H1 (cell line): ENCODE measurements at regions not wholly inside any gene's neighbourhood (a gene's known extent, or its start where the extent isn't known, plus 50 kb on each side); places are given as distances from the start of the nearest gene placed in this dataset.

ENCODE experiments used
- CTCF ChIA-PET: fragments of 300-600 bp; sonication (Branson Sonifier 250); formaldehyde crosslinking; loops from one replicate; lab custom pipeline; 2021; ENCODE audit not compliant: partially characterized antibody; lab: Charles Lee
- POLR2A ChIA-PET: fragments of 300-600 bp; sonication (Branson Sonifier 250); formaldehyde crosslinking; loops from one replicate; lab custom pipeline; 2021; ENCODE audit warnings: inconsistent platforms; ENCODE audit not compliant: partially characterized antibody; lab: Charles Lee
- DNase-seq, 2 experiments: peaks; one replicate each; pipeline versions ENCODE4 v3.0.0 to v3.0.0-alpha.2; 2010 to 2022; ENCODE audit warnings: low spot score in 2 of 2, low read depth in 1 of 2, mixed read lengths in 1 of 2
- FAIRE-seq: peaks from 2 replicates; lab custom pipeline; 2011; peaks lifted over from hg19 to GRCh38; lab: Jason Lieb, UNC
- H2AFZ ChIP-seq: 2 replicates; pipeline ENCODE4 v1.8.1; 2012; ENCODE audit warnings: low read length, inconsistent platforms
- H2AK5ac ChIP-seq: 2 replicates; pipeline ENCODE4 v1.6.1; 2013; ENCODE audit warnings: low read depth, low read length
- H2BK120ac ChIP-seq: replicated peaks from 2 replicates; pipeline ENCODE3; 2013; ENCODE audit warnings: low read depth, low read length, inconsistent platforms
- H2BK12ac ChIP-seq: 2 replicates; pipeline ENCODE4 v1.6.1; 2013; ENCODE audit warnings: low read depth, low read length
- H2BK15ac ChIP-seq: 2 replicates; pipeline ENCODE4 v1.6.1; 2013; ENCODE audit warnings: low read length
- H2BK20ac ChIP-seq: 2 replicates; pipeline ENCODE4 v1.6.1; 2013; ENCODE audit warnings: low read length
- H2BK5ac ChIP-seq: 2 replicates; pipeline ENCODE4 v1.6.1; 2013; ENCODE audit warnings: low read depth, low read length
- H3K14ac ChIP-seq: 2 replicates; pipeline ENCODE4 v1.6.1; 2013; ENCODE audit warnings: inconsistent platforms; ENCODE audit not compliant: insufficient read length
- H3K18ac ChIP-seq: 2 replicates; pipeline ENCODE4 v1.6.1; 2013; ENCODE audit warnings: low read length; ENCODE audit errors: extremely low read depth
- H3K23ac ChIP-seq: 2 replicates; pipeline ENCODE4 v1.6.1; 2013; ENCODE audit warnings: inconsistent platforms; ENCODE audit not compliant: insufficient read length
- H3K23me2 ChIP-seq: 2 replicates; pipeline ENCODE4 v1.6.1; 2013; ENCODE audit warnings: low read depth, low read length
- H3K27ac ChIP-seq: 2 replicates; pipeline ENCODE4 v1.6.1; 2011; ENCODE audit warnings: low read depth, low read length, inconsistent platforms
- H3K27me3 ChIP-seq, 4 experiments: replicated peaks in 1 of 4; 1 replicate in 1 of 4; 2 replicates in 3 of 4; pipeline versions ENCODE4 v1.6.1 to v1.8.1; 2011 to 2013; ENCODE audit warnings: low read length in 3 of 4, mild to moderate bottlenecking in 3 of 4, inconsistent platforms in 2 of 4, mixed read lengths in 2 of 4, moderate library complexity in 1 of 4; ENCODE audit not compliant: control insufficient read depth in 3 of 4, insufficient read depth in 3 of 4; ENCODE audit errors: extremely low read depth in 1 of 4
- H3K36me3 ChIP-seq, 4 experiments: 2 replicates each; pipeline versions ENCODE4 v1.6.1 to v1.8.1; 2011 to 2013; ENCODE audit warnings: mild to moderate bottlenecking in 4 of 4, low read length in 3 of 4, moderate library complexity in 2 of 4, control low read depth in 1 of 4, inconsistent platforms in 1 of 4; ENCODE audit not compliant: insufficient read depth in 4 of 4, control insufficient read depth in 2 of 4
- H3K4ac ChIP-seq: replicated peaks from 2 replicates; pipeline ENCODE3; 2013; ENCODE audit warnings: low read length, low read depth, mixed read lengths, inconsistent platforms; ENCODE audit not compliant: insufficient read length
- H3K4me1 ChIP-seq, 4 experiments: replicated peaks in 1 of 4; 1 replicate in 1 of 4; 2 replicates in 3 of 4; pipeline versions ENCODE4 v1.6.1 to v1.8.1; 2011 to 2013; ENCODE audit warnings: low read length in 3 of 4, inconsistent platforms in 2 of 4, mixed read lengths in 1 of 4; ENCODE audit not compliant: insufficient read depth in 4 of 4, control insufficient read depth in 3 of 4
- H3K4me2 ChIP-seq, 2 experiments: 2 replicates each; pipeline versions ENCODE4 v1.6.1 to v1.8.1; 2011 to 2013; ENCODE audit warnings: low read depth in 2 of 2, low read length in 2 of 2, control low read depth in 1 of 2, inconsistent platforms in 1 of 2, mild to moderate bottlenecking in 1 of 2; ENCODE audit not compliant: insufficient read depth in 1 of 2
- H3K4me3 ChIP-seq, 4 experiments: fragments of 200-600, 300-600 bp in 1 of 4; sonication (generic), shearing (Covaris generic), sonication (Bioruptor Twin) in 1 of 4; 2 replicates each; pipeline versions ENCODE4 v1.5.1 to v1.8.1; 2011 to 2016; ENCODE audit warnings: low read length in 4 of 4, low read depth in 3 of 4, control low read depth in 2 of 4, inconsistent platforms in 2 of 4, mild to moderate bottlenecking in 2 of 4, mixed read lengths in 1 of 4, moderate library complexity in 1 of 4; ENCODE audit not compliant: insufficient read depth in 2 of 4; ENCODE audit errors: extremely low read depth in 1 of 4
- H3K56ac ChIP-seq: replicated peaks from 2 replicates; pipeline ENCODE3; 2013; ENCODE audit warnings: low read depth, mild to moderate bottlenecking, mixed read lengths, low read length, inconsistent platforms; ENCODE audit not compliant: insufficient read length
- H3K79me1 ChIP-seq: 2 replicates; pipeline ENCODE4 v1.6.1; 2013; ENCODE audit warnings: low read depth, low read length, control low read depth
- H3K79me2 ChIP-seq, 2 experiments: 2 replicates each; pipeline versions ENCODE4 v1.6.1 to v1.8.1; 2012 to 2013; ENCODE audit warnings: low read length in 2 of 2, mild to moderate bottlenecking in 2 of 2, inconsistent platforms in 1 of 2; ENCODE audit not compliant: insufficient read depth in 2 of 2, control insufficient read depth in 1 of 2
- H3K9ac ChIP-seq, 4 experiments: replicated peaks in 1 of 4; 1 replicate in 1 of 4; 2 replicates in 3 of 4; pipeline versions ENCODE4 v1.6.1 to v1.8.1; 2011 to 2013; ENCODE audit warnings: low read depth in 3 of 4, low read length in 3 of 4, control low read depth in 2 of 4, mild to moderate bottlenecking in 2 of 4, moderate library complexity in 2 of 4, inconsistent platforms in 1 of 4; ENCODE audit errors: extremely low read depth in 1 of 4
- H3K9me3 ChIP-seq, 2 experiments: 2 replicates each; pipeline versions ENCODE4 v1.6.1 to v1.8.1; 2012 to 2013; ENCODE audit warnings: mild to moderate bottlenecking in 2 of 2, moderate library complexity in 2 of 2, control low read depth in 1 of 2, inconsistent platforms in 1 of 2, low read depth in 1 of 2, low read length in 1 of 2, mixed read lengths in 1 of 2; ENCODE audit not compliant: insufficient read depth in 2 of 2
- H4K20me1 ChIP-seq, 2 experiments: replicated peaks in 1 of 2; 2 replicates each; pipeline versions ENCODE3 to v1.8.1; 2011 to 2013; ENCODE audit warnings: inconsistent platforms in 2 of 2, low read length in 2 of 2, mild to moderate bottlenecking in 1 of 2; ENCODE audit not compliant: insufficient read depth in 2 of 2, control insufficient read depth in 1 of 2
- H4K5ac ChIP-seq: 2 replicates; pipeline ENCODE4 v1.6.1; 2013; ENCODE audit warnings: low read length, low read depth, mixed read lengths, inconsistent platforms; ENCODE audit not compliant: insufficient read length
- H4K8ac ChIP-seq: 2 replicates; pipeline ENCODE4 v1.8.0; 2013; ENCODE audit warnings: mild to moderate bottlenecking, moderate library complexity, low read length, inconsistent platforms; ENCODE audit not compliant: insufficient read depth; ENCODE audit errors: extremely low read depth
- H4K91ac ChIP-seq: replicated peaks from 2 replicates; pipeline ENCODE3; 2013; ENCODE audit warnings: low read length, mixed read lengths, inconsistent platforms; ENCODE audit not compliant: insufficient read length
- CBX5 ChIP-seq: fragments of 300-800, 300-1000 bp; sonication (generic); IDR thresholded peaks from 2 replicates; pipeline ENCODE4 v1.7.1; 2016; ENCODE audit warnings: antibody characterized with exemption, low read length, low read depth
- EGR1 ChIP-seq: IDR thresholded peaks from 2 replicates; pipeline ENCODE4 v1.6.1; 2011; ENCODE audit warnings: low read depth, low read length, borderline replicate concordance
- HDAC6 ChIP-seq: IDR thresholded peaks from one replicate; pipeline ENCODE4 v1.7.1; 2012; ENCODE audit warnings: low read depth, mild to moderate bottlenecking, inconsistent platforms, low read length, moderate library complexity
- JUND ChIP-seq: IDR thresholded peaks from 2 replicates; pipeline ENCODE4 v1.6.1; 2011; ENCODE audit warnings: mild to moderate bottlenecking, improper control_type of control experiment, low read length
- NANOG ChIP-seq: IDR thresholded peaks from 2 replicates; pipeline ENCODE4 v1.6.1; 2011; ENCODE audit warnings: low read length, low read depth, mild to moderate bottlenecking, inconsistent platforms; ENCODE audit not compliant: insufficient read depth, poor library complexity, severe bottlenecking
- POLR2AphosphoS5 ChIP-seq: IDR thresholded peaks from 2 replicates; pipeline ENCODE4 v1.6.1; 2011; ENCODE audit warnings: low read depth, low read length
- SIX5 ChIP-seq: IDR thresholded peaks from 2 replicates; pipeline ENCODE4 v1.6.1; 2011; ENCODE audit warnings: mild to moderate bottlenecking, low read depth, low read length
- SP2 ChIP-seq: IDR thresholded peaks from 2 replicates; pipeline ENCODE4 v1.6.1; 2012; ENCODE audit warnings: mild to moderate bottlenecking, low read length, inconsistent platforms
- TAF1 ChIP-seq: IDR thresholded peaks from 2 replicates; pipeline ENCODE4 v1.6.1; 2011; ENCODE audit warnings: mild to moderate bottlenecking, low read depth, low read length

GRCh38 chr18:11411048-11411447 lies 198.3 kb upstream of the SLC35G4 start:
- no peak overlapping the region for H2BK120ac ChIP-seq
- no peaks in the 10 kb centered on the region for H3K23me2 ChIP-seq
- H3K27me3 ChIP-seq, result no peaks in the 10 kb centered on the region
- H3K36me3 ChIP-seq, result no peaks in the 10 kb centered on the region
- no peak overlapping the region for H2BK15ac ChIP-seq
- no peak overlapping the region for H2BK20ac ChIP-seq
- ChIA-PET CTCF (interaction anchor here (0.6 to 1.8 kb wide), 6 partner anchors 11 to 174 kb away, joined by 3 to 10 read pairs (median 4); no protein-coding TSS in a partner anchor), POLR2A (no interaction called here)
- no peak overlapping the region for H3K4me3 ChIP-seq
- DNase-seq (no peak), FAIRE-seq (no peak)
- no peaks in the 10 kb centered on the region for H3K79me1 ChIP-seq
- no peaks in the 10 kb centered on the region for H4K20me1 ChIP-seq
- no peak overlapping the region for H4K91ac ChIP-seq
- H3K23ac ChIP-seq, result no peak overlapping the region
- no peak overlapping the region for H3K4ac ChIP-seq
- no peak overlapping the region for H2BK5ac ChIP-seq
- H3K4me2 ChIP-seq, result no peak overlapping the region
- H2AFZ ChIP-seq, result no peak overlapping the region
- TF ChIP-seq HDAC6 (no peak), SIX5 (no peak), POLR2AphosphoS5 (no peak), JUND (no peak), NANOG (no peak), TAF1 (no peak), SP2 (no peak), EGR1 (no peak), CBX5 (no peak)
- H4K8ac ChIP-seq, result no peak overlapping the region
- no peak overlapping the region for H2BK12ac ChIP-seq
- no peak overlapping the region for H3K9ac ChIP-seq
- no peak overlapping the region for H3K56ac ChIP-seq
- no peak overlapping the region for H3K14ac ChIP-seq
- no peak overlapping the region for H2AK5ac ChIP-seq
- no peaks in the 10 kb centered on the region for H3K79me2 ChIP-seq
- no peaks in the 10 kb centered on the region for H3K9me3 ChIP-seq
- H3K18ac ChIP-seq, result no peak overlapping the region
- no peak overlapping the region for H3K27ac ChIP-seq
- no peak overlapping the region for H4K5ac ChIP-seq
- H3K4me1 ChIP-seq, result no peaks in the 10 kb centered on the region; a peak in 1 of 7 replicates
